ENCODE measurements at regions not wholly inside any gene's neighbourhood (a gene's known extent, or its start where the extent isn't known, plus 50 kb on each side); places are given as distances from the start of the nearest gene placed in this dataset.

DNA sequence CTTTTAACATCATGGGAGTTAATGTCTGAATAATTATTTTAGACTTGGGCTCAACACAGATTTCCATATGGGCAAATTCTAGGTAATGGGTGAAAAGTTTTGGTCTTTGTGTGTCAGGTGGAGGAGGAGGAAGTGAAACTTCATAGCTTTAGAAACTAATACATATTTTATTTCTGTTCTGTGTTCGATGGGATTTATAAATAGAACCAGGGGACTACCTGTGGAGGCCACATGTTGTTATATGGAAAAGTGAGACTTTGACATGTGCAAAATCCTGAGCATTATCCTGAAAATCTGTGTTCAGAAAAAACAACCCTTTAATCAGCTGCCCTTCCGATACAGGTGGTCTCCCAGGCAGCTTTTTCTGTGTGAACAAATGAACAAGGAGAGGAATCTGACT lies 209.5 kb downstream of the SOX2 start:
- Histone ChIP-seq H3K14ac (replicated peaks; ENCODE audit: low read depth, low read length) (no peak overlapping the region), H3K9me3 (ENCODE audit: control insufficient read depth, insufficient read depth, low read length) (peaks cover 3% of the 10 kb centered on the region; the same call in 1 of the 2 replicates), H3K9ac (ENCODE audit: low read depth, low read length) (no peak overlapping the region), H4K8ac (ENCODE audit: low read depth in 2 of 2, low read length in 2 of 2) (no peak overlapping the region), H3K79me1 (ENCODE audit: low read depth in 1 of 2, low read length in 2 of 2) (no peaks in the 10 kb centered on the region), H3K23ac (ENCODE audit: low read depth, low read length) (no peak overlapping the region), H3K4ac (ENCODE audit: low read depth, low read length) (no peak overlapping the region), H3K9me1 (ENCODE audit: insufficient read depth, low read length) (no peaks in the 10 kb centered on the region), H2BK5ac (ENCODE audit: low read depth, low read length, poor library complexity, severe bottlenecking) (no peak overlapping the region), H3K4me1 (ENCODE audit: control insufficient read depth, insufficient read depth, low read length) (no peaks in the 10 kb centered on the region), H4K5ac (ENCODE audit: low read depth, low read length) (no peak overlapping the region), H3K18ac (ENCODE audit: low read depth, low read length) (no peak overlapping the region), H3K27ac (ENCODE audit: insufficient read depth, low read length) (no peak overlapping the region), H2AFZ (replicated peaks; ENCODE audit: low read length, poor library complexity) (no peak overlapping the region), H2AK9ac (replicated peaks; ENCODE audit: low read depth, low read length, poor library complexity) (no peak overlapping the region), H3K4me2 (ENCODE audit: low read depth, low read length) (no peak overlapping the region), H4K20me1 (ENCODE audit: insufficient read depth, low read length) (no peaks in the 10 kb centered on the region), H2BK20ac (ENCODE audit: low read depth, low read length) (no peak overlapping the region), H2BK15ac (ENCODE audit: low read depth, low read length) (no peak overlapping the region), H3K27me3 (ENCODE audit: control insufficient read depth, insufficient read depth, low read length) (no peaks in the 10 kb centered on the region), H2AK5ac (ENCODE audit: low read depth, low read length) (no peak overlapping the region), H3K56ac (ENCODE audit: extremely low read depth, insufficient read depth, low read length) (no peak overlapping the region), H3K4me3 (ENCODE audit: insufficient read depth, low read depth, low read length) (no peak overlapping the region), H3K36me3 (ENCODE audit: control insufficient read depth, insufficient read depth, low read length) (no peaks in the 10 kb centered on the region), H2BK120ac (ENCODE audit: low read depth, low read length) (no peak overlapping the region), H4K91ac (ENCODE audit: insufficient read depth, low read depth, low read length) (no peak overlapping the region)
- CTCF ChIA-PET = interaction anchor here (0.5 kb wide), 1 partner anchor 282 kb away, joined by 4 read pairs; no protein-coding TSS in a partner anchor
- no TSS peak for BruUV-seq (replicated peaks)
- WGBS, 2 experiments (ENCODE audit: extremely low coverage in 2 of 2, insufficient read length in 1 of 2) = no CpG with 5 or more reads among the region's 2 CpGs
- dilution Hi-C loops (cut with HindIII; ENCODE audit: low sequenced_read_pairs, unreplicated experiment) (no loop called here), in situ Hi-C loops (cut with MboI; ENCODE audit: low sequenced_read_pairs) (no loop called here), intact Hi-C loops (cut with micrococcal nuclease) (no loop called here)
- POLR2A ChIA-PET (ENCODE audit: unreplicated experiment) = no interaction called here
- DNase-seq (no peak), ATAC-seq (ENCODE audit: low read depth) (no peak)
- TF ChIP-seq, protein P1, sequence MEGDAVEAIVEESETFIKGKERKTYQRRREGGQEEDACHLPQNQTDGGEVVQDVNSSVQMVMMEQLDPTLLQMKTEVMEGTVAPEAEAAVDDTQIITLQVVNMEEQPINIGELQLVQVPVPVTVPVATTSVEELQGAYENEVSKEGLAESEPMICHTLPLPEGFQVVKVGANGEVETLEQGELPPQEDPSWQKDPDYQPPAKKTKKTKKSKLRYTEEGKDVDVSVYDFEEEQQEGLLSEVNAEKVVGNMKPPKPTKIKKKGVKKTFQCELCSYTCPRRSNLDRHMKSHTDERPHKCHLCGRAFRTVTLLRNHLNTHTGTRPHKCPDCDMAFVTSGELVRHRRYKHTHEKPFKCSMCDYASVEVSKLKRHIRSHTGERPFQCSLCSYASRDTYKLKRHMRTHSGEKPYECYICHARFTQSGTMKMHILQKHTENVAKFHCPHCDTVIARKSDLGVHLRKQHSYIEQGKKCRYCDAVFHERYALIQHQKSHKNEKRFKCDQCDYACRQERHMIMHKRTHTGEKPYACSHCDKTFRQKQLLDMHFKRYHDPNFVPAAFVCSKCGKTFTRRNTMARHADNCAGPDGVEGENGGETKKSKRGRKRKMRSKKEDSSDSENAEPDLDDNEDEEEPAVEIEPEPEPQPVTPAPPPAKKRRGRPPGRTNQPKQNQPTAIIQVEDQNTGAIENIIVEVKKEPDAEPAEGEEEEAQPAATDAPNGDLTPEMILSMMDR (conservative IDR thresholded peaks at IDR 0.05; ENCODE audit: low read depth, low read length) = no peak
- TF ChIP-seq POLR2A (IDR thresholded peaks at IDR 0.05; ENCODE audit: low read depth, low read length) = no peak
- TF ChIP-seq, protein P2, sequence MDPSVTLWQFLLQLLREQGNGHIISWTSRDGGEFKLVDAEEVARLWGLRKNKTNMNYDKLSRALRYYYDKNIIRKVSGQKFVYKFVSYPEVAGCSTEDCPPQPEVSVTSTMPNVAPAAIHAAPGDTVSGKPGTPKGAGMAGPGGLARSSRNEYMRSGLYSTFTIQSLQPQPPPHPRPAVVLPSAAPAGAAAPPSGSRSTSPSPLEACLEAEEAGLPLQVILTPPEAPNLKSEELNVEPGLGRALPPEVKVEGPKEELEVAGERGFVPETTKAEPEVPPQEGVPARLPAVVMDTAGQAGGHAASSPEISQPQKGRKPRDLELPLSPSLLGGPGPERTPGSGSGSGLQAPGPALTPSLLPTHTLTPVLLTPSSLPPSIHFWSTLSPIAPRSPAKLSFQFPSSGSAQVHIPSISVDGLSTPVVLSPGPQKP (IDR thresholded peaks at IDR 0.05; ENCODE audit: borderline replicate concordance, low read depth, low read length) = no peak
- TF ChIP-seq RCOR1 (IDR thresholded peaks at IDR 0.05; ENCODE audit: insufficient replicate concordance, low read length) = no peak
- no peak for TF ChIP-seq MAFK (IDR thresholded peaks at IDR 0.05; ENCODE audit: low read depth, low read length)
- TF ChIP-seq, protein P3, sequence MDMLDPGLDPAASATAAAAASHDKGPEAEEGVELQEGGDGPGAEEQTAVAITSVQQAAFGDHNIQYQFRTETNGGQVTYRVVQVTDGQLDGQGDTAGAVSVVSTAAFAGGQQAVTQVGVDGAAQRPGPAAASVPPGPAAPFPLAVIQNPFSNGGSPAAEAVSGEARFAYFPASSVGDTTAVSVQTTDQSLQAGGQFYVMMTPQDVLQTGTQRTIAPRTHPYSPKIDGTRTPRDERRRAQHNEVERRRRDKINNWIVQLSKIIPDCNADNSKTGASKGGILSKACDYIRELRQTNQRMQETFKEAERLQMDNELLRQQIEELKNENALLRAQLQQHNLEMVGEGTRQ (IDR thresholded peaks at IDR 0.05; ENCODE audit: low read depth, low read length) = no peak
- TF ChIP-seq CHD1 (IDR thresholded peaks at IDR 0.05; ENCODE audit: low read depth, low read length) = no peak
- no peak for TF ChIP-seq SMC3 (IDR thresholded peaks at IDR 0.05; ENCODE audit: low read depth, low read length)
